ENCODE measurements at regions not wholly inside any gene's neighbourhood (a gene's known extent, or its start where the extent isn't known, plus 50 kb on each side); places are given as distances from the start of the nearest gene placed in this dataset.

GRCh38 chr12:84497819-84498218 is 414.8 kb downstream of the SLC6A15 start:
- TF ChIP-seq CTCF (IDR thresholded peaks at IDR 0.05; ENCODE audit: low read depth, low read length, missing input control): no peak
- no peak for TF ChIP-seq REST (IDR thresholded peaks at IDR 0.05)
- TF ChIP-seq ATF3 (IDR thresholded peaks at IDR 0.05): no peak
- TF ChIP-seq EGR1 (IDR thresholded peaks at IDR 0.05; ENCODE audit: low read depth in 2 of 2): no peak
- TF ChIP-seq GABPA (IDR thresholded peaks at IDR 0.05 in 1 of 2, conservative IDR thresholded peaks at IDR 0.05 in 1 of 2): no peak
- no peak for TF ChIP-seq RAD21 (IDR thresholded peaks at IDR 0.05)
- no peak for TF ChIP-seq YY1 (IDR thresholded peaks at IDR 0.05)
- no peak for TF ChIP-seq ZBTB33 (IDR thresholded peaks at IDR 0.05)
- no peak for TF ChIP-seq TAF1 (conservative IDR thresholded peaks at IDR 0.05)
- TF ChIP-seq RXRA (IDR thresholded peaks at IDR 0.05): no peak
- TF ChIP-seq JUND (IDR thresholded peaks at IDR 0.05): no peak
- TF ChIP-seq NR2F2 (IDR thresholded peaks at IDR 0.05): no peak
- TF ChIP-seq MAX (IDR thresholded peaks at IDR 0.05): no peak
- no peak for TF ChIP-seq SP1 (IDR thresholded peaks at IDR 0.05)
